Daoy (cell line): ENCODE measurements at regions not wholly inside any gene's neighbourhood (a gene's known extent, or its start where the extent isn't known, plus 50 kb on each side); places are given as distances from the start of the nearest gene placed in this dataset.
"Not testable (repeated sequence)": the region's sequence is repeated elsewhere in the genome, so short reads cannot be mapped to it uniquely, and the experiment has no call there.

Experiments
- DNase-seq: peaks from one replicate; pipeline ENCODE4 v3.0.0-alpha.2; 2015; ENCODE audit warnings: low read depth

DNA sequence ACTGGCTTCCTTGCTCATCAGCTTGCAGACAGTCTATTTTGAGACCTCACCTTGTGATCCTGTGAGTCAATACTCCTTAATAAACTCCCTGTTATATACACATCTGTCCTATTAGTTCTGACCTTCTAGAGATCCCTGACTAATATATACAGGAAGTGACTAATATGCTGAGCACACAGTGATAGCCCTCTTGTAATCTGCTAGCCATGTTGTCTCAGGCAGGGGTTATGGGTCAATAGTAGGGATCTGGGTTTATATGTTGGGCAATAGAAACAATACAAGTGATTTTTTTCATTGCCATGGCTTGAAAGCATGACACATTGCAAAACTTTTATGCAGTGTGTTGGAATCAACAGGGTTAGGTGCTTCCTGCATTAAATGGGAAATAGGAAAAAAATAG is 562.2 kb downstream of the GALC start:
- DNase-seq = peak; percentile 6

DNA sequence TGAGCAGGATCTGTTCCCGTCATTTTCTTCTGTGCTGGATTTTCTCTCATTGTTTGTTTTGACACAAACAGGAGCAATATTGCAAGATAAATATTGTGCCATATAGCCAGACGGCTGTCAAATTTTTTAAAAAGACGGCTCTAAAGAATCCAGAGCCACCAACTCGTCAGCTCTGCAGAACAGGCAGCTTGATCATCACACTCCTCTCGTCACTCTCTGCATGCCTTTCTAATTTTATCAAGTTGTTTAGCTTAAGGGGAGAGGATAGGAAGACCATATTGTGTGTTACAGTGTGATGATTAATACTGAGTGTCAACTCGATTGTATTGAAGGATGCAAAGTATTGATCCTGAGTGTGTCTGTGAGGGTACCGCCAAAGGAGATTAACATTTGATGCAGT is 562.8 kb downstream of the GALC start:
- no peak for DNase-seq

DNA sequence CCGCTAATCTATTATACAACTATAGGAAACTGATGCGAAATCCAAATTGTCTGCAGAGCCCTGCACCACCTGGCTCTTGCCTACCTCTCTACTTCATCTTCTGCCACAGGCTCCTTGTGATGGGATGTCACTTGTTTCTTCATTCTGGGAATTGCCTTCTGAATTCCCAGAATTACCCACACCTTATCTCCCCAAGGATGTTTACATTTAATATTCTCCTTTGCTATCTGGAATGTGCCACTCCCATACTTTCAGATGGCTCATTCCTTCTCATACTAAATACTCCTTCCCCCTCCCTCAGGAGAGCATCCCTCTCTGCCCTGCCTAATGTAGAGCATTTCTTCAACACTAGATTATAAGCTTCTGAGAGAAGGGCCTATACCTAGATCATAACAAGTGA is 573.1 kb downstream of the GALC start:
- DNase-seq = no peak

DNA sequence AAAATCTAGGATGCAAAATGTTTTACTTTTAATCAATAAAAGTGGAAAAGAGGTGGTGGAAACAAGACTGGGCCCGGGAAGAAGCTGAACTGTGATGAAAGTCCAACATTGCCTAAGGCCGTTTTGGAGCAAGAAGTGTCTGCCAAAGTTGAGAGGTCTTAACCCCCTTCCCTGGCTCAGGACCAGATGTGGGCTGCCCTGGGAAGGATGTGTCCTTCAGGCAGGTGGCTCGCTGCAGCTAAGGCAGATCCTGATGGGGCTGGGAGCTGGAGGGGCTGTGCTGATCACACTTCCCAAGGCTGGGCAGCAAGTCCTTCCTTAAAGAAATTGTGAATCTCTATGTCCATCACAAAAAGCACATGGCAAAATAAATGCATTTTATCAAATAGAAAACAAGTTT is 581.6 kb downstream of the GALC start:
- no peak for DNase-seq

DNA sequence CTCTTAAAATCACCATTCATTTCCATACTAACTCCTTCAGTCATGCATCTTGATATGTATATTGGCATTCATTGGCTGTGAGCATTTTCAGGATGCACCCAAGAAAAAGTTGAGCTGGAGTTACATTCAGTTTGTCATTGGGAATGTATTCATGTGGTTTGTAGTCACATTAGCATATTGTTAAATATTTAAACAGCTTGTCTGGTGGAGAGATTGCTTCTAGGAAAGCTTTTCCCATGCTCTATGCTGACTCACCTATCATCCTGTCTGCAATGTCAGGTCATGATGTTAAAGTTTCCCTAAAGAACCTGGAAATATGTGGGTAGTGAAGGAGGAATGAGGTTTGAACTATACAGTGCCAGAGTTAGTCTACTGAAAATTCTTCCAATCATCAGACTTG is 583.6 kb downstream of the GALC start:
- no peak for DNase-seq

DNA sequence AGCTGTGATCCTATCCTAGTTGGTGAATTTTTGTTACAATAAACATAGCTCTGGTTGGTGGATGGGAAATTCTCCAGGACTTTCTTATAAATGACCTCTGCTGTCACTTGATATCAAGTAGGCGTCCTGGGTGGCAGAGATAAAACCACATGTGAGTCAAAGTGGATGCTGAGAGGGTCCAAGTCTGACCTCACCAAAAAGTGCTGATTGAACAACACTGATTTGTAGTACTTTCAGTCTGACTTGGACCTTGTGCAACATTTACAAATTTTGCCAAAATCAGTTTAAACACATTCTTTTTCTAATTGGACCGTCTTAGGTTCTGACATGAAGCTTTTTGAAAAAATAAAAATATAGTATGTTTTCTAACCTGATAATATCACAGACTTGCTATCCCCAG is 585.6 kb downstream of the GALC start:
- no peak for DNase-seq

DNA sequence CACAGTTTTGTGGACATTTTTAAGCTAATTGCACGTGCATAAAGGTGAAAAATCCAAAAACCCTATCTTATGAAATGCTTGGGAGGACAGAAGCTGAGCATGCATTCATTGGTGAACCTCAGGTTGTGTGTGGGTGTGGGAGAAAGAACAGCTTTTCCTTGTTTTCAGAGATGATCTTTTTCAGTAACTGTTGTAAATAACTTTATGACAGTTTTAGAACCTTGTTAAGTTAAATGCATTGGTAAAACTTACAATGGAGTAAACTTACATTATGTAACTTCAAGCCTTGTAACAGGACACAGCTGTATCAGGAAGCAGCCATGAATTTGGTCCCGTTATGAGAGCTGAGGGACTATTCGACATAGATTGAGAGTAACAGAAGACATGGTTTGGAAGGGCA is 587.4 kb downstream of the GALC start:
- DNase-seq = no peak

DNA sequence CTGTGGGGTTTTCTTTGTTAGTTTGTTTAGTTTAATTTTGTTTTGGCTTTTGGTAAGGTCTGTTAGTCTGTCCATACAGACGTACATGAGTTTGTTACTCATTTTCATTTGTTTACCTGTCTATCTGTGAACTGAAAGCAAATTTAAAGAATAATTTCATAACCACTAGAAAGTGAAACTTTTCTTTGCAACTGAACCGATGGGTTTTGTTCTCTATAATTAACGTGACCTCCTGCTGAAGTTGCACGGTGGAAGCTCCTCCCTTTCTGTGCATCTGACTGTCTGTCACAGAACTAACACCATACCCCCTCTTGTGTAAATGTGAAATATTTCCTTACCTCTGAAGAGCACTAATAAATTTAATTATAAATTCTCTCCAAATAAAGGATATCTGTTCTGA is 595.5 kb downstream of the GALC start:
- DNase-seq = no peak

DNA sequence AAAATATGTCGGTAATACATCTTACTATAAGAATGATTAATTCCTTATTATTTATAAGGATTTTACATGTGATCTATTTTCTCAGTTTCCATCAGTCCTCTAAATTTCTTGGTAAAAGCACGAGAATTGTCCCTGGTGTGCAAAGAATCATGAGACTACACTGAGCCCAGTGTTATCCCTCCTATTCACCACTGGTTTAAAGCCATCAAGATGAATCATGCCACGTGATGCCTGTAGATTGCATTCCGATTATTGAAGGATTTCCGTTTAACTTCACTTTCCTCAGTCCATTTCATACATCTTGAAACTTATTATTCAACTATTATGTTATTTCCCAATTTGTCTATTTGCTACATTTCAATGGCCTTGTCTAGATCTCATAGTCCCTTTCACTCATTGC is 601.9 kb downstream of the GALC start:
- DNase-seq = no peak

DNA sequence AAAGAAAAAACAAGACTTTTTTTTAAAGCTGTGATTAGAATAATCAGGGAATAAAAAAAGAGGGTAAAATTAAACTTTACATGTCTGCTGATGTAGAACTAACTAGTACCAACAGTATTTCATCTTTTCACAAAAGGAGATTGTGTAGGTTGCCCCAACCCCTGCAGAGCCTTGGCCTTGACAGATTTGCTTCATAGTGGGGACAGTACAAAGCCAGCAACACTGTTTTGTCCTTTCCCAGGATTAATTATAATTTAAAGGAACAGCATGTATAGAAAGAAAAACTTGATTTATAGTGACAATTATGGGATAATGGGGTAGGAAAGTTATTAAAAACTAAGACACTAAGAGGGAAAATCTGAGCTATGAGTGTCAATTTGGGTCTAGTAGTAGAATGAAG is 604.0 kb downstream of the GALC start:
- no peak for DNase-seq

DNA sequence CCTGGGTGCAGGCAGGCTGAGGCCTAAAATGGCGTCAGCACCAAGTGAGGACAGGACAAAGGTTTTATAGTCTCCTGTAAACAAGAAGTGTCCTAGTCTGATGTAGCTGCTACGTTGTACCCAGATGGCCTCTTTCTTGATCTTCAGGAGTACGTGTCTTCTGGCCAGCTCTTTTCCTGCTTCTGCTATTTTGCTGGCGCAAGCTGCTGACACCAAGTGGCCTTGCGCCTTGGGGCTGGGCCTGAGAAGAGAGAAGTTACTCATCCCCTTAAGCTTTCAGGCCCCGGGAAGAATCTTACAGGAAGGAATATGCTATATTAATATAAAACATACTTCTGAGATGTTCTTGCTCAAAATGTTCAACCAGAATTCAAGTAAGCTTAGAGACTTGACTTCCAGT is 605.2 kb downstream of the GALC start:
- DNase-seq = no peak

DNA sequence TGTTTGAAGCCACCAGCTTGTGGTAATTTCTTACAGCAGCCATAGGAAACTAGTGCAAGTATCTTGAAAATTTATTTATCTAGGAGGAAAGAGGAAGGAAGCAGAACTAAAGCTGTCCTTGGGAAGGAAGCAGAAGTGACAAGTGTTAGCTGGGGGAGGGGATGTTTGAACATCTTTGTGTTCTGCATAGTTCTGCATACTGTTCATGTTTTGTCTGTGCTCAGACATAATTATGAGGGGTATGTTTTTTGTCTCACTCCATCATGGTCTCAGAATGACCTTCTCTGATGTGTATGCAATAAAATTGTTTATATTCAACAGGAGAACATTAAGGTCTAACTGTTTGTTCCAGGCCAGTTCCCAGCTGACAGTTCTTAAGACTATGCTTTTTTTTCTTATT is 606.5 kb downstream of the GALC start:
- no peak for DNase-seq

DNA sequence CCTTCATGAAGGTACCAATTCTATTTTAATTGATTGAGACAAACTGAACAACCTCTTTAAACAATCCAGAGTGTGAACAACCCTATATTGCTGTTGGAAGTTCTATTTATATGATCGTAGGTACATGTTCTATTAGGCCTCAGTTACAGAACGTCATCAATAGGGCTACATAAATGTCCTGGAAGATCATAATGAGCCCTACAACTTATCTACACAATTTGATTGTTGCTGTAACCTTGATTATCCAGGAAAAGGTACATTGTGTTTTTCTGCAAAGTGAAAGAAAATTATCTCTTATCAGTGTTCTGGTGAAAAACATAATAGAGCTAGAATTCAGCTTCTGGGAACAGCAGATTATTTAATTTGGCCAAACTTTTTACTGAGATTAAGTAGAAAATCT is 612.9 kb downstream of the GALC start:
- DNase-seq = no peak

DNA sequence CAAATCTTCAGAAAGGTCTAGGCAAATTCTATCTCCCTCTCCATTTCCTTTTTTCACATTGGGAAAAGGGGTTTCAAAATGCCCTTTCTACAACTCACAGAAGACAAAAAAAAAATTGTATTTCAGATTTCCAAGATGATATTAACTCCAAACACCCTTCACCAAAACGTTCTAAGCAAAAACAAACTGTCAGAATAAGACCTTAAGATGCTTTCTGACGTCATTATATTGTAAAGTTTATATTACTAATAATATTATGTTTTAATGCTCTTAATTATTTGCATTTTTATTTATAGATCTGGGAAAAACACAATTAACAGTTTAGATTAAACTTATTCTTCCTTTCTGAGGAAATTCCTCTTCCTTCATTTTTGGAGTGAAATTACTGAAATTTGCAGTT is 624.2 kb downstream of the GALC start:
- no peak for DNase-seq

DNA sequence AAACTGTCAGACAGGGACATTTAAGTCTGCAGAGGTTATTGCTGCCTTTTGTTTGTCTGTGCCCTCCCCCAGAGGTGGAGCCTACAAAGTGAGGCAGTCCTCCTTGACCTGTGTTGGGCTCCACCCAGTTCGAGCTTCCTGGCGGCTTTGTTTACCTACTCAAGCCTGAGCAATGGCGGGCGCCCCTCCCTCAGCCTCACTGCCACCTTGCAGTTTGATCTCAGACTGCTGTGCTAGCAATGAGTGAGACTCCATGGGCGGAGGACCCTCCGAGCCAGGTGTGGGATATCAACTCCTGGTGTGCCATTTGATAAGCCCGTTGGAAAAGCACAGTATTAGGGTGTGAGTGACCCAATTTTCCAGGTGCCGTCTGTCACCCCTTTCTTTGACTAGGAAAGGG is 632.7 kb downstream of the GALC start:
- DNase-seq = not testable (repeated sequence)

DNA sequence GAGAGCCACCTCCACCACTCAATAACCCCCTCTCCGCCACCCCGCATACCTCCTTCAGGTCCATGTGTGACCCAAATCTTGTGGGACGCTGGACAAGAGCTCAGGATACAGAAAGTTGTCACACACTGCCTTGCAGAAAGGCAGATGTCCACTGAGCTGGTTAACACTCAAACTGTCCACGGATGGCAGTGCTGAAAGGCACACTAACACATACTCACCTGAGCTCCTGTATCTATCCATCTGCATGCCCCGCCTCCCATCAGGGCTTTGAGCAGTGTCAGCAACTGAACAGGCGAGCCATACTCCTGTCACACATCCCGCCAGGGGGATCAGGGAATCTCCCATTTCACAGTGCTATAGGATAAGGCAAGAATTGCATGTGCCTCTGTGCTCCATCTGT is 642.0 kb downstream of the GALC start:
- no peak for DNase-seq

DNA sequence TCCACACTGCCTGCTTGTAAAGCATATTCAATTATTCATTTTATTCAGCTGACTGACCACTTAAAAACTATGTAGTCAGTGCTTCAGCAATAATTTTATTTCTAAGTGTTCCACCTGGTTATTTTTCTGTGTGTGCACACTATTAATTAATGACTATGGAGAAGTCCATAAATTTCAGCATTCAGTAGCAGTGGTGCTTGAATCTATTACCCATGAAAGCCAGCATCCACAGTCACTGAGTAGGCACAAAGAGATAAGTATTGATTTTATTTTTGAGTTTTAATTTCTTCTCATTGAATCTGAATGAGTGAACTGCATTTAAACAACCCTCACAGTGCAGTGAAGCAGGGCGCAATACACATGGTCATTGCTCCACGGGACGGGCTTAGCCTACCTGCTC is 643.1 kb downstream of the GALC start:
- DNase-seq = no peak

DNA sequence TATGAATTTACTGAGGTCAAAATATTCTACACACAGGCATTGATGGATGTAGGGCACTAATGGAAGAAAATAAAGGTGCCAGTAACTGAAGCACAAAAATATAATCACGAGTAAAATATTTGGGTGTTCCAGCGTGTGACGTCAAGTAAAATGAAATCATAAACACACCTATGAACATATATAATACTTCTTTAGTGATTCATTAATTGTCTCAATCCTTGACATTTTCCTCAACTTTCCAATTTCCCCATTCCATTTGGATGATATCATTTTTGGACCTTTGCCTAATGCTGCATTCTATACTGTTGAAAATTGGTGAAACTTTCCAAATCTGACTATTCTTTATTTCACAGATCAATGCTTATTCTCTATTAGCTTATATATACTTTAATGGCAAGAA is 649.3 kb downstream of the GALC start:
- no peak for DNase-seq

DNA sequence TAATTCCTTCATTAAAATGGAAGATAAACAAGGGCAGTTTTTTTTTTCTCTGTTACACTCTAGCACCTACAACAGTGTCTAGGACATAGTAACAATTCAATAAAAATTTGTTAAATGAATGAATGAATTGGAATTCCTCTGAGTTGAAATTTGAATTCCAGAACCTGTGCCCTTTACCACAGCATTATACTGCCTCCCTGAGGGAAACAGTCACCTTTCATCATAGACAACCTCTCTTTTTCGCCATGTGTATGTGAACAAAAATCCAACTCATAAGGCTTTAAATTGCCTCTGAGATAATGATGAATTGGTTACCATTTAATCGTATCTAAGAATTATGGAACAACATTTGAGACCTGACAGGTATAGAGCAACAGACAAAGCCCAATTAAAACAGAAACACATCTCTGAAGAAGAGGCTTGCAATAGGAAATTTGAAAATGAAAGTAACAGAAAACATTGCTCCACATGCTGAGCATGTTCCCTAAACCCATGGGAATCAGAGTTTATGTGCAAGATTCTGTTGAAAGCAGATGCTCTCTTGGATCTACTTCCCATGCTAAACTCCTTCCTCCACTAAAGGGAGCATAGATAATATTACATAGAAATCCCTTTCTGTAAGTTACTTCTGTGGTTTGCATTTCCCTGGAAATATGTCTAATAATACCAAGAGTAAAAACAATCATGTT is 657.8 kb downstream of the GALC start:
- no peak for DNase-seq

DNA sequence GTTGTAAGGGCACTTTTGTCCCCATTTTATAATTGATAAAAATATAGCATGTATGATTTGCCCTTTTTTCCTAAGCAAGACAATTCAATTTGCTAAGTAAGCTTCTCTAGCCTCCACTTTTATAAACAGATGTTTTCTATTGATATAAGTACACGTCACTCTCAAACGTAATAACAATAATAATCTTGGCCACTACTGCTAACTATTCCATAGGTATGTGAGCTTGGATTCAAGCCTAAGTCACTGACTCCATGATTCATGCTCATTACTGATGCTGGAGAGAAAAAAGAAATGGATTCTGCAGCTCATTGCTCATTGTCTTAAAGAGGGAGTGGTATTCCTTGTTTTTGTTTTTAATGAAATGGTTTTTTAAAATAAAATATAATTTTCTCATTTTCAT is 661.0 kb downstream of the GALC start:
- DNase-seq = peak; percentile 27

DNA sequence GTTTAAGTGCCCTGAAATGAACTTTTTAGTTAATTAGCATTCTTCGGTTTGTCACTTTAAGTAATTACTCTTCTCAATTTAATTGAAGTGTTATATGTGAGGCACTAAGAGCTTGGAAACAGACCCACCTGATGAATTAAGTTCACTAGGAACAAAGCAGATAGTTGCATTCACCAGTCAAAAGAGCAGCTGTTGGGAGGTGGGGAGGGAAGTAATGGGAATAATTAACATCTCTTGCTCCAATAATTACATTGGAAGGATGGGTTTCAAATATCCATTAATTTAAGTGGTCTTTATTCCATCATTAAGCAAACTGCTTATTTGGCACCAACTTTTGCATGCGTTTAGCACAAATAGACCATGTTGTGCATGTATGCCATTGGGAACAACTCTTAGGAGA is 667.2 kb downstream of the GALC start:
- DNase-seq = no peak

DNA sequence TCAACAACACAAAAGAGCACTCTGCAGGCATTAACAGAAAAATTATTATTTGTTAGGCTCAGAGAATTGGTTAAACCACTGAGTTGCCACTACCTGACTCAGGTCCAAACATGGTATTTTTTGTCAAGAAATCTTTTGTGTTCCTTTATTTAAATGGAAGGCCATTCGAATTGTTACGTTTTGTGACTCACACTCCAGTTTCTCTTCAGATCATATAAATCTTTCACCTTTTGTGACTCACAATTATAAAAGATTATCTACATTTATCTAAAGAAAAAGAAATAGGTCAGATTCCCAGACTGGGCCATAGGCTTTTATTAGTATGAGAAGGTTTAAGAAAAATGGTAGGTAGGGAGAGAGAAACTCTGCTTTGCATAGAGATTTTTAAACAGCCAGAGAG is 669.8 kb downstream of the GALC start:
- DNase-seq = no peak

DNA sequence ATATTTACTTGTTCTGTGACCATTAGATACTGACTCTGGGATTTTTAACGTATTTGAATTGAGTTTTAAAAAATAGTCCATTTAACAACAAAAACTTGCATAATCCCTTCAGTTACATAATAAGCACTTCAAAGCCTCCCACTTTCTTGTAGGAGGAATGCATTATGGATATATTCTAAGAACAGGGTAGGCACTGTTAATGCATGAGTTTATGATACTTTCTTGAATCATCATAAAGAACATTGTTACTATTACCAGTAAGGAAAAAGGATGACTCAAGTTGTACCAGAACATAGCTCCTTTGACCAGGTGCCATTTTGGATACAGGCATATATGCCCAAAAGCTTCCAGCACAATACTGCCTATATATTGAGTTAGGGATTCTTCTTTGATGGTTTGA is 671.4 kb downstream of the GALC start:
- DNase-seq = no peak

DNA sequence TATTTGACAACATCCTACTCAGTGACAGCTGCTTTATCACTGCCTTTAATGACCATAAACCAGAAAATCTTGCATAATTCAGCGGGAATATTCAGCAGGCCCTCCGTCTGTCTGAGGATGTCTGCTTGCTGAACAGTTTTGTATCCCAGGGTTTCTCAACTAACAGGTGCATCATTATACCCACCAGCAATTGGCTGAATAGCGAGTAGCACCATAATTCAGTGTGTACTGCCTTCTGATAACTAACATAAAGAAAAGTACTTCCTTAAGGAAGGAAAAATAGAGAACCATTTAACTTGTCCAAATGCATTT is 680.1 kb downstream of the GALC start:
- no peak for DNase-seq
